Transverse colon (tissue), 4 donors: ENCODE measurements at regions not wholly inside any gene's neighbourhood (a gene's known extent, or its start where the extent isn't known, plus 50 kb on each side); places are given as distances from the start of the nearest gene placed in this dataset.

Experiments
- DNase-seq: peaks from one replicate; pipeline ENCODE4 v3.0.0-alpha.2; 2019
- H3K27ac ChIP-seq, 4 donors: fragments of 200-600 bp; sonication (generic); 2 replicates each; pipeline ENCODE4 v1.5.1; 2016 to 2018; ENCODE audit warnings: inconsistent platforms in 4 of 4
- H3K27me3 ChIP-seq: fragments of 200-600 bp; sonication (generic); 2 replicates; pipeline ENCODE4 v1.5.1; 2017; ENCODE audit warnings: inconsistent platforms
- H3K36me3 ChIP-seq, 4 donors: fragments of 200-600 bp; sonication (generic); 2 replicates each; pipeline ENCODE4 v1.5.1; 2017 to 2019; ENCODE audit warnings: inconsistent platforms in 4 of 4
- H3K4me1 ChIP-seq, 4 donors: fragments of 200-600 bp; sonication (generic); 2 replicates each; pipeline ENCODE4 v1.5.1; 2017 to 2020; ENCODE audit warnings: inconsistent platforms in 4 of 4
- H3K4me3 ChIP-seq, 4 donors: fragments of 200-600 bp; sonication (generic); 1 replicate in 1 of 4; 2 replicates in 3 of 4; pipeline versions ENCODE4 v1.5.1 to v1.6.1; 2017 to 2019; ENCODE audit warnings: inconsistent platforms in 4 of 4
- H3K9me3 ChIP-seq, 2 donors: fragments of 200-600 bp; sonication (generic); 2 replicates each; pipeline ENCODE4 v1.5.1; 2017 to 2019; ENCODE audit warnings: inconsistent platforms in 2 of 2
- CTCF ChIP-seq, 5 experiments: fragments of 200-600 bp in 3 of 5; fragments of 450-650 bp in 2 of 5; sonication (generic) in 3 of 5; IDR thresholded peaks; 1 replicate in 2 of 5; 2 replicates in 3 of 5; pipeline ENCODE4 v1.5.1; 2016 to 2017; ENCODE audit warnings: antibody characterized with exemption in 5 of 5, inconsistent platforms in 3 of 5, mild to moderate bottlenecking in 2 of 5, moderate library complexity in 1 of 5
- EP300 ChIP-seq: sonication (generic); formaldehyde crosslinking; IDR thresholded peaks from one replicate; pipeline ENCODE4 v1.6.1; 2017; ENCODE audit warnings: antibody characterized with exemption, low read depth
- POLR2A ChIP-seq: fragments of 450-650 bp; IDR thresholded peaks from one replicate; pipeline ENCODE4 v1.6.1; 2016; ENCODE audit warnings: antibody characterized with exemption, mild to moderate bottlenecking, moderate library complexity
- POLR2AphosphoS5 ChIP-seq, 3 donors: sonication (generic); formaldehyde crosslinking; IDR thresholded peaks; one replicate each; pipeline ENCODE4 v1.6.1; 2016; ENCODE audit warnings: antibody characterized with exemption in 3 of 3
- WGBS, 2 donors: methylation state at CpG; one replicate each; pipeline ENCODE4 v1.1.5; 2018; ENCODE audit warnings: low coverage in 1 of 2; 5-methylcytosine and 5-hydroxymethylcytosine counted together
- in situ Hi-C, 4 donors: fragments of 200-750 bp; cut with MboI; loops; one replicate each; pipeline versions ENCODE4 v1.15.0 to v1.15.1; 2017; ENCODE audit warnings: low sequenced_read_pairs in 3 of 4, low pct_ligation_motif_present in 1 of 4, low pct_unique_long_range_greater_than_20kb in 1 of 4
- intact Hi-C: fragments of 100-400 bp; cut with DNase I; formaldehyde crosslinking; loops from one replicate; pipeline ENCODE4 v1.15.1; 2023; ENCODE audit warnings: low total_unique reads

DNA sequence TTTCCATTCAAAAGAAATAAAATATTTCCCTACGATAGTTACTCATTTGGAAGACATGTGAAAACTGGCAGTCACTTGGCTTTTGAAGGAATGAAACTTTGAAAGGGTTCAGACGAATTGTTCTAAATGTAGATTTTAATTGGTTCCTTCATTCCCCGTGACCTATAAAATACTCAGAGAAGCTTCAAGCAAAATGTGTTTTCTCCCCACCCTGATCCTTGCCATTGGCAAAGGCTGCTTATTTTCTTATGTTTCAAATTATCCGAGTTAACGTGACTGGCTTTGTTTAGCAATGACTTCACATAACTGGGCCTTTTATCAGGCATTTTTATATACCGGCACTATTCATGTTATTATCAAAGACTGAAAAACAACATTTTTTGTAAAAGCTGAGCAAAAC, 204.1 kb upstream of the NEIL3 start:
- intact Hi-C loops (no loop called here), in situ Hi-C loops (no loop called here)
- Histone ChIP-seq H3K4me1 (no peaks in the 10 kb centered on the region), H3K4me3 (no peak overlapping the region), H3K36me3 (no peaks in the 10 kb centered on the region), H3K9me3 (no peaks in the 10 kb centered on the region), H3K27me3 (no peaks in the 10 kb centered on the region), H3K27ac (no peak overlapping the region)
- WGBS, 2 donors, result 74 to 82% methylated on average over 6 of the region's 6 CpGs
- TF ChIP-seq POLR2A, result no peak
- no peak for TF ChIP-seq POLR2AphosphoS5 (IDR thresholded peaks at IDR 0.05)
- TF ChIP-seq CTCF (IDR thresholded peaks at IDR 0.05), result no peak
- TF ChIP-seq EP300, result no peak
- DNase-seq, result no peak

DNA sequence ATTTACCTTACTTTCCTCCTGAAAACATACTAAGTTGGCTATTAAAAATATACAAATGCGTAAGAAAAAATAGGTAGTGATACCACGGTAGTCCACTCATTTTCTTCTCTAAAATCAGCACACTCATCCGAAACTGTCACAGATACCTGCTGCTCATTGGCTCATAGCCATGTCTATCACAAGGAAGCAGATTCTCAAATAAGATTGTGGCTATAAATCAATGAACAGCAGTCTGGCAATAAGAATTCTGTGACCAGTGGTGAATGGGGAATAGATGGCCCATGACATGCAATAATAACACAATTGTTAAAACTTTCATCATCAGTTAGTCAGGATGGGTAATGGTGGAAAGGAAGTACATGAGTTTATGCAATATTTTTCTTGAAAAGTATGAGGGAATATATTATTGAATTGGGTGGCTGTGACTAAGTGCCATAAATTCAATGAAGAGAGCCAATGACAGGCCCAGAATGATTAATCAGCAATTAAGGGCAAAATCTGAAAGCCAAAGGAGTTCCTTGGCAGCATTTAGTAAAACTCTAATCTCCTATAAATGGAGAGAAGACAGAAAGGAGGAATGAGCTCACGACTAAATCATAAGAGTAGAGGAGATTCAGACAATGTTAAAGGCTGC, 202.3 kb upstream of the NEIL3 start:
- H3K4me1 ChIP-seq, result no peaks in the 10 kb centered on the region
- 47 to 68% methylated on average over 4 of the region's 4 CpGs for WGBS, 2 donors
- H3K27me3 ChIP-seq, result no peaks in the 10 kb centered on the region
- H3K36me3 ChIP-seq, result no peaks in the 10 kb centered on the region
- DNase-seq, result no peak
- in situ Hi-C loops (no loop called here), intact Hi-C loops (no loop called here)
- no peaks in the 10 kb centered on the region for H3K9me3 ChIP-seq
- no peak overlapping the region for H3K4me3 ChIP-seq
- no peak overlapping the region for H3K27ac ChIP-seq
- TF ChIP-seq CTCF (IDR thresholded peaks at IDR 0.05) (no peak), POLR2AphosphoS5 (IDR thresholded peaks at IDR 0.05) (no peak), POLR2A (no peak), EP300 (no peak)

DNA sequence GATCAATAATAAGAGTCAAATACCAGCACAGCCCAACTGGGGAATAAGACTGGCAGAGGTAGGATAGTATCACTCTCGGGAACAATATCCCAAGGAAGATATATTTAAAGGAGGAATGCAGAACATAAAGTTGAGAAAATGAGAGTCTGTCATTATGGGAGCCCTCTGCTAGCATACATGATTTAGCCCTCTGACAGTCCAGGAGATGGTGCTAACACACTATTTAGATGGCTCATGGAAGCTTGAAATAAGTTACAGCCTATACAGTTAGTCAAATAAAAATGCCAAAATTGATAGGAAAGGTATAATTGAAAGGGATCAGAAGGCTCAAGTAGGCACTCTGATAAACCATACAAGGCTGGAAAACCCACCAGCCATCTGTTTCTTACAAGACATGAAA, 201.0 kb upstream of the NEIL3 start:
- Histone ChIP-seq H3K36me3 (no peaks in the 10 kb centered on the region), H3K4me1 (no peaks in the 10 kb centered on the region), H3K27me3 (no peaks in the 10 kb centered on the region), H3K4me3 (no peak overlapping the region), H3K27ac (no peak overlapping the region), H3K9me3 (no peaks in the 10 kb centered on the region)
- intact Hi-C loops, result no loop called here
- DNase-seq, result no peak
- in situ Hi-C loops, result no loop called here
- 88 to 100% methylated on average over 1 of the region's 1 CpG for WGBS, 2 donors
- no peak for TF ChIP-seq POLR2A
- TF ChIP-seq CTCF (IDR thresholded peaks at IDR 0.05), result no peak
- no peak for TF ChIP-seq POLR2AphosphoS5 (IDR thresholded peaks at IDR 0.05)
- no peak for TF ChIP-seq EP300

- no peak for DNase-seq
- Histone ChIP-seq H3K4me1 (no peaks in the 10 kb centered on the region), H3K4me3 (no peak overlapping the region), H3K27ac (no peak overlapping the region), H3K9me3 (no peaks in the 10 kb centered on the region), H3K36me3 (no peaks in the 10 kb centered on the region), H3K27me3 (no peaks in the 10 kb centered on the region)
- TF ChIP-seq POLR2A, result no peak
- no peak for TF ChIP-seq EP300
- TF ChIP-seq POLR2AphosphoS5 (IDR thresholded peaks at IDR 0.05), result no peak
- in situ Hi-C loops, result no loop called here
- WGBS, 2 donors, result 51 to 67% methylated on average over 1 of the region's 1 CpG
- intact Hi-C loops, result no loop called here
Measured at GRCh38 chr4:177109769-177110168, 199.9 kb upstream of the NEIL3 start.

GRCh38 chr4:177116161-177116560, 193.5 kb upstream of the NEIL3 start:
- no peak overlapping the region for H3K4me3 ChIP-seq
- intact Hi-C loops, result no loop called here
- H3K27ac ChIP-seq, result no peak overlapping the region
- H3K4me1 ChIP-seq, result no peaks in the 10 kb centered on the region
- no peak for DNase-seq
- in situ Hi-C loops, result no loop called here
- TF ChIP-seq EP300 (no peak), POLR2A (no peak), POLR2AphosphoS5 (IDR thresholded peaks at IDR 0.05) (no peak), CTCF (IDR thresholded peaks at IDR 0.05) (no peak)
- no peaks in the 10 kb centered on the region for H3K36me3 ChIP-seq
- WGBS, 2 donors, result 80 to 86% methylated on average over 3 of the region's 3 CpGs
- no peaks in the 10 kb centered on the region for H3K9me3 ChIP-seq
- no peaks in the 10 kb centered on the region for H3K27me3 ChIP-seq
